ENCODE measurements at regions not wholly inside any gene's neighbourhood (a gene's known extent, or its start where the extent isn't known, plus 50 kb on each side); places are given as distances from the start of the nearest gene placed in this dataset.

- in situ Hi-C loops (cut with MboI; ENCODE audit: low sequenced_read_pairs, unreplicated experiment): no loop called here
- no peak for TF ChIP-seq CTCF (IDR thresholded peaks at IDR 0.05; ENCODE audit: borderline replicate concordance, control extremely low read depth, extremely low read depth, insufficient read depth, missing control alignments)
- peak; percentile 11 for DNase-seq (ENCODE audit: low spot score)
Observed at GRCh38 chr7:25664593-25664992, 436.3 kb upstream of the NPVF start.

- TF ChIP-seq CTCF (IDR thresholded peaks at IDR 0.05; ENCODE audit: borderline replicate concordance, control extremely low read depth, extremely low read depth, insufficient read depth, missing control alignments): no peak
- in situ Hi-C loops (cut with MboI; ENCODE audit: low sequenced_read_pairs, unreplicated experiment): no loop called here
- DNase-seq (ENCODE audit: low spot score): no peak
Observed at GRCh38 chr7:25665374-25665773, 437.1 kb upstream of the NPVF start.

GRCh38 chr7:25665903-25666670 lies 437.8 kb upstream of the NPVF start:
- in situ Hi-C loops (cut with MboI; ENCODE audit: low sequenced_read_pairs, unreplicated experiment): no loop called here
- DNase-seq (ENCODE audit: low spot score): no peak
- TF ChIP-seq CTCF (IDR thresholded peaks at IDR 0.05; ENCODE audit: borderline replicate concordance, control extremely low read depth, extremely low read depth, insufficient read depth, missing control alignments): no peak

GRCh38 chr7:25666671-25667060 lies 438.4 kb upstream of the NPVF start:
- DNase-seq (ENCODE audit: low spot score): no peak
- in situ Hi-C loops (cut with MboI; ENCODE audit: low sequenced_read_pairs, unreplicated experiment): no loop called here
- TF ChIP-seq CTCF (IDR thresholded peaks at IDR 0.05; ENCODE audit: borderline replicate concordance, control extremely low read depth, extremely low read depth, insufficient read depth, missing control alignments): no peak

- in situ Hi-C loops (cut with MboI; ENCODE audit: low sequenced_read_pairs, unreplicated experiment): no loop called here
- TF ChIP-seq CTCF (IDR thresholded peaks at IDR 0.05; ENCODE audit: borderline replicate concordance, control extremely low read depth, extremely low read depth, insufficient read depth, missing control alignments): no peak
- no peak for DNase-seq (ENCODE audit: low spot score)
Observed at GRCh38 chr7:25669281-25669781, 441.0 kb upstream of the NPVF start.

GRCh38 chr7:25669961-25670841 lies 441.9 kb upstream of the NPVF start:
- in situ Hi-C loops (cut with MboI; ENCODE audit: low sequenced_read_pairs, unreplicated experiment): no loop called here
- TF ChIP-seq CTCF (IDR thresholded peaks at IDR 0.05; ENCODE audit: borderline replicate concordance, control extremely low read depth, extremely low read depth, insufficient read depth, missing control alignments): no peak
- DNase-seq (ENCODE audit: low spot score): no peak
